ENCODE measurements at regions not wholly inside any gene's neighbourhood (a gene's known extent, or its start where the extent isn't known, plus 50 kb on each side); places are given as distances from the start of the nearest gene placed in this dataset.

GRCh38 chr15:94924971-94925598, 693.7 kb downstream of the MCTP2 start:
- no peak for ATAC-seq
- Histone ChIP-seq H3K27ac (no peak overlapping the region), H3K9me3 (no peaks in the 10 kb centered on the region), H3K4me1 (peaks cover 4% of the 10 kb centered on the region), H3K4me3 (no peak overlapping the region), H3K36me3 (no peaks in the 10 kb centered on the region), H3K27me3 (no peaks in the 10 kb centered on the region)
- no peak for TF ChIP-seq CTCF (IDR thresholded peaks at IDR 0.05)
- intact Hi-C loops (cut with DNase I) = no loop called here
- no peak for DNase-seq

- Histone ChIP-seq H3K27ac (no peak overlapping the region), H3K36me3 (no peaks in the 10 kb centered on the region), H3K27me3 (no peaks in the 10 kb centered on the region), H3K4me1 (peaks cover 4% of the 10 kb centered on the region), H3K9me3 (no peaks in the 10 kb centered on the region), H3K4me3 (no peak overlapping the region)
- intact Hi-C loops (cut with DNase I) = no loop called here
- no peak for TF ChIP-seq CTCF (IDR thresholded peaks at IDR 0.05)
- no peak for DNase-seq
- no peak for ATAC-seq
Observed at GRCh38 chr15:94925680-94926079, 694.3 kb downstream of the MCTP2 start.

- no peak overlapping the region for H3K4me3 ChIP-seq
- intact Hi-C loops (cut with DNase I) = no loop called here
- no peak for ATAC-seq
- no peak for DNase-seq
- no peaks in the 10 kb centered on the region for H3K27me3 ChIP-seq
- no peaks in the 10 kb centered on the region for H3K36me3 ChIP-seq
- H3K27ac ChIP-seq = no peak overlapping the region
- no peaks in the 10 kb centered on the region for H3K9me3 ChIP-seq
- H3K4me1 ChIP-seq = peaks cover 4% of the 10 kb centered on the region
- no peak for TF ChIP-seq CTCF (IDR thresholded peaks at IDR 0.05)
Observed at GRCh38 chr15:94927003-94927402, 695.6 kb downstream of the MCTP2 start.

DNA sequence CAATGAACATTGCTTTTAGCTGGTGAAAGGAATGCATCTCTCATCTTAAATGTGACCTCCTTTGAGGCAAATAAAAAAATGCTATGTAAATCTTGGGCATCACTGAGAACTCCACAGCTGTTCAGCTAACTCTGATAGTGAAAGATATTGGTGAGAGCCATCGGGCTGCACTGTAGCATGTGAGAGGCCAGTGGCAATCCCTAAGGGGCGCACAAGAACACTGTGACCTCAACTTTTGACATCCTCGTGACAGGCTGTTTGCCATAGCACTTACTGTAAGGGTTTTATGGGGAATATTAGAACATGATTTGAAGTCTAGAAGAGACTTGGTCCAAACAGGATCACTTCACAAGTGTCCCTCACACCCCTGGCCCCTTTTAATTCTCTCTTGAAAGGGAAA, 697.9 kb downstream of the MCTP2 start:
- no peak overlapping the region for H3K4me3 ChIP-seq
- ATAC-seq = no peak
- no peak overlapping the region for H3K27ac ChIP-seq

GRCh38 chr15:94930441-94930840, 699.1 kb downstream of the MCTP2 start:
- TF ChIP-seq CTCF (IDR thresholded peaks at IDR 0.05) = no peak
- ATAC-seq (no peak), DNase-seq (no peak)
- Histone ChIP-seq H3K9me3 (no peaks in the 10 kb centered on the region), H3K4me3 (no peak overlapping the region), H3K4me1 (no peaks in the 10 kb centered on the region), H3K36me3 (no peaks in the 10 kb centered on the region), H3K27me3 (no peaks in the 10 kb centered on the region), H3K27ac (no peak overlapping the region)
- intact Hi-C loops (cut with DNase I) = no loop called here

More for the DNA sequence above, 697.9 kb downstream of the MCTP2 start:
- Histone ChIP-seq H3K9me3 (no peaks in the 10 kb centered on the region), H3K36me3 (no peaks in the 10 kb centered on the region), H3K27me3 (no peaks in the 10 kb centered on the region), H3K4me1 (peaks cover 4% of the 10 kb centered on the region)
- DNase-seq = no peak
- intact Hi-C loops (cut with DNase I) = no loop called here
- no peak for TF ChIP-seq CTCF (IDR thresholded peaks at IDR 0.05)

DNA sequence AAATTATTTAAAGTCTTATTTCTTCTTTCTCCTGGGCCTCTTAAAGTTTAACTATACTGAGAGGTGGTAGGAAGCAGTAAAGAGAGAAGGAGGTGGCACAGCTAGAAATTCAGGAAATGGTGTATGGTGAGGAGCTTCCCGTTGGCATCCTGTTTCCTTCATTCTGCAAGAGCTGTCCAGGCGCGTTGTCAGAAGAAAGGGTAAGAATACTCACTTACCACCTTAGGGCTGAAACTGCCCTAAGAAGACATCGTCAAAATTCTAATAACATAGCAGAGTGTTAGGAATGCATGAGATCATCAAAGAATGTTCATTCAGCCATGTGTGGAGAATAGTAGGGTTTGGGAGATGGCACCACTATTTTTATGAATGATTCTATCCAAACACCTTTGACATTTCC, 699.6 kb downstream of the MCTP2 start:
- Histone ChIP-seq H3K27ac (no peak overlapping the region), H3K36me3 (no peaks in the 10 kb centered on the region), H3K9me3 (no peaks in the 10 kb centered on the region), H3K27me3 (no peaks in the 10 kb centered on the region), H3K4me1 (no peaks in the 10 kb centered on the region), H3K4me3 (no peak overlapping the region)
- ATAC-seq (no peak), DNase-seq (no peak)
- TF ChIP-seq CTCF (IDR thresholded peaks at IDR 0.05) = no peak
- intact Hi-C loops (cut with DNase I) = no loop called here
